ENCODE measurements at regions not wholly inside any gene's neighbourhood (a gene's known extent, or its start where the extent isn't known, plus 50 kb on each side); places are given as distances from the start of the nearest gene placed in this dataset.

DNA sequence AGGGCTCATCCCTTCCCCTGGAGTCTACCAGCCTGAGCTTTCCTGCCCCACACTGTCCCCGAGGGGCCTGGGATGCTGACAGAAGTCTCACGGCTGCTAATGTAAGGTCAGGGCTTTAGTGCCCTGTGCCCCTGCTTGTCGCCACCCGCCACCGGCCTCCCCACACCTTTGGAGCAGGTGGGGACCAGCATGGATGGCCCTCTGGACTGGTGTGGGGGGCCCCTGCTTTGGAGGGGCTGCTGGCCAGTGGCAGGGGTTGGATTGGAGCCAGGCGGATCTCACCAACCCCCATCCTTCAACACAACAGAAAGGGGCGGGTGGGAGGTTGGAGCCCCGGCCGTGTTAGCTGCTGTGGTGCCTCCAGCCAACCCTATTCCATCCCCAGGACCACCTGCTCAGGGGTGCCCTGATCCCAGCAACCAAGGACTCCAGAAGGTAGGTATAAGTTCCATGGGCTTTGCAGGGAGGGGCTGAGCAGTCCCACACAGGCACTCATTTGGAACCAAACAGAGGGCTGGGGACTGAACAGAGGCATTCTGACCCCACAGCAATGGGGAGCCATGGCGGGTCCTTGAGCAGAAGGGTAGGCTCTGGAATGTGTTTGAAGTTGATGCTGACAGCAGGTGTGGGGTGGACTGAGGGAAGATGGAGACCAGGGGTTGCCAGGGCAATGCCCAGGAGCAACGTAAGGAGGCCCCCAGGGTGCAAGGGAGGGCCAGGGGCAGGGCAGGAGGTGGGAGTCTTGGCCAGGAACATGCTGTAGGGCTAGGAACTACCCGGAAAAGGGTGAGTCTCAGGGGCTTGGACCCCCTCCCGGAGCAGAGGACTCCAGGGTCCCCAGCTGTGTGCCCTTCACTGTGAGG is 145.1 kb upstream of the C14orf180 start:
- H3K4me2 ChIP-seq (ENCODE audit: low read length) = no peak overlapping the region
- no peak overlapping the region for H3K4me3 ChIP-seq (replicated peaks in 1 of 2; ENCODE audit: low read depth in 1 of 2, low read length in 2 of 2)
- intact Hi-C loops (cut with micrococcal nuclease) = no loop called here
- ChIA-PET RAD21 (ENCODE audit: low non-redundant PET in 1 of 2, low total read pairs in 2 of 2, uncharacterized antibody in 2 of 2, unreplicated experiment in 2 of 2) (no interaction called here), CTCF (no interaction called here), POLR2A (no interaction called here)
- no TSS peak for BruUV-seq (replicated peaks)
- H3K9ac ChIP-seq (ENCODE audit: low read length) = no peak overlapping the region
- peaks cover 19% of the 10 kb centered on the region in 2 experiments for H3K4me1 ChIP-seq (ENCODE audit: control insufficient read depth in 1 of 2, insufficient read depth in 2 of 2, low read length in 2 of 2)
- H3K9me2 ChIP-seq (ENCODE audit: insufficient read depth) = no peaks in the 10 kb centered on the region
- no peaks in the 10 kb centered on the region for H3K27me3 ChIP-seq (ENCODE audit: insufficient read depth, low read length)
- no peak overlapping the region for H2AFZ ChIP-seq (ENCODE audit: low read depth, low read length, poor library complexity, severe bottlenecking)
- no peaks in the 10 kb centered on the region for H3K79me2 ChIP-seq (ENCODE audit: insufficient read depth, low read length)
- H4K20me1 ChIP-seq (ENCODE audit: insufficient read depth) = no peaks in the 10 kb centered on the region
- TF ChIP-seq YY1 (IDR thresholded peaks at IDR 0.05; ENCODE audit: extremely low read depth, insufficient replicate concordance, low read depth, low read length) = no peak
- no peak for TF ChIP-seq POLR2A (IDR thresholded peaks at IDR 0.05; ENCODE audit: borderline replicate concordance, extremely low read depth, insufficient read depth, insufficient read length)
- H3K9me3 ChIP-seq (ENCODE audit: control insufficient read depth in 1 of 2, insufficient read depth in 1 of 2, low read depth in 1 of 2, low read length in 2 of 2) = no peaks in the 10 kb centered on the region
- no peaks in the 10 kb centered on the region for H3K36me3 ChIP-seq (ENCODE audit: control insufficient read depth in 1 of 2, insufficient read depth in 2 of 2, low read length in 2 of 2)
- ATAC-seq (no peak), DNase-seq (ENCODE audit: low read depth, low spot score) (no peak)
- no peak overlapping the region for H3K27ac ChIP-seq (ENCODE audit: low read depth, low read length)

- Histone ChIP-seq H3K4me1 (ENCODE audit: control insufficient read depth in 1 of 2, insufficient read depth in 2 of 2, low read length in 2 of 2) (peaks cover 19% of the 10 kb centered on the region in 2 experiments), H3K36me3 (ENCODE audit: control insufficient read depth in 1 of 2, insufficient read depth in 2 of 2, low read length in 2 of 2) (no peaks in the 10 kb centered on the region), H3K9ac (ENCODE audit: low read length) (no peak overlapping the region), H3K79me2 (ENCODE audit: insufficient read depth, low read length) (no peaks in the 10 kb centered on the region), H3K9me3 (ENCODE audit: control insufficient read depth in 1 of 2, insufficient read depth in 1 of 2, low read depth in 1 of 2, low read length in 2 of 2) (no peaks in the 10 kb centered on the region), H3K9me2 (ENCODE audit: insufficient read depth) (no peaks in the 10 kb centered on the region), H3K4me2 (ENCODE audit: low read length) (no peak overlapping the region), H3K27me3 (ENCODE audit: insufficient read depth, low read length) (no peaks in the 10 kb centered on the region), H3K4me3 (replicated peaks in 1 of 2; ENCODE audit: low read depth in 1 of 2, low read length in 2 of 2) (no peak overlapping the region), H4K20me1 (ENCODE audit: insufficient read depth) (no peaks in the 10 kb centered on the region), H3K27ac (ENCODE audit: low read depth, low read length) (no peak overlapping the region), H2AFZ (ENCODE audit: low read depth, low read length, poor library complexity, severe bottlenecking) (no peak overlapping the region)
- POLR2A ChIA-PET = no interaction called here
- CTCF ChIA-PET = no interaction called here
- DNase-seq (ENCODE audit: low read depth, low spot score) = no peak
- intact Hi-C loops (cut with micrococcal nuclease) = no loop called here
- BruUV-seq (replicated peaks) = no TSS peak
- ATAC-seq = no peak
- RAD21 ChIA-PET (ENCODE audit: low non-redundant PET in 1 of 2, low total read pairs in 2 of 2, uncharacterized antibody in 2 of 2, unreplicated experiment in 2 of 2) = no interaction called here
- no peak for TF ChIP-seq YY1 (IDR thresholded peaks at IDR 0.05; ENCODE audit: extremely low read depth, insufficient replicate concordance, low read depth, low read length)
- no peak for TF ChIP-seq POLR2A (IDR thresholded peaks at IDR 0.05; ENCODE audit: borderline replicate concordance, extremely low read depth, insufficient read depth, insufficient read length)
Measured at GRCh38 chr14:104435147-104436046, 144.2 kb upstream of the C14orf180 start.
